ENCODE measurements at regions not wholly inside any gene's neighbourhood (a gene's known extent, or its start where the extent isn't known, plus 50 kb on each side); places are given as distances from the start of the nearest gene placed in this dataset.

GRCh38 chr2:164386231-164386630 is 235.1 kb downstream of the GRB14 start (continued):
- TF ChIP-seq CHD7 (IDR thresholded peaks at IDR 0.05; ENCODE audit: insufficient replicate concordance, low read length) (no peak), CHD1 (IDR thresholded peaks at IDR 0.05; ENCODE audit: low read depth, low read length) (no peak), EZH2 (IDR thresholded peaks at IDR 0.05; ENCODE audit: low read depth, low read length, severe bottlenecking) (no peak), BACH1 (IDR thresholded peaks at IDR 0.05; ENCODE audit: low read length) (no peak), TAF7 (optimal IDR thresholded peaks at IDR 0.05; ENCODE audit: borderline replicate concordance, low read depth, low read length) (no peak), MAFK (IDR thresholded peaks at IDR 0.05; ENCODE audit: low read depth, low read length) (no peak), TCF12 (IDR thresholded peaks at IDR 0.05; ENCODE audit: low read depth, low read length) (no peak), TEAD4 (IDR thresholded peaks at IDR 0.05; ENCODE audit: low read depth, low read length) (no peak), SIN3A (conservative IDR thresholded peaks at IDR 0.05 in 1 of 2, IDR thresholded peaks at IDR 0.05 in 1 of 2; ENCODE audit: low read depth in 1 of 2, low read length in 2 of 2) (no peak), SP2 (IDR thresholded peaks at IDR 0.05; ENCODE audit: low read length) (no peak)

Measured in H1 (cell line).